ENCODE measurements at regions not wholly inside any gene's neighbourhood (a gene's known extent, or its start where the extent isn't known, plus 50 kb on each side); places are given as distances from the start of the nearest gene placed in this dataset.

DNA sequence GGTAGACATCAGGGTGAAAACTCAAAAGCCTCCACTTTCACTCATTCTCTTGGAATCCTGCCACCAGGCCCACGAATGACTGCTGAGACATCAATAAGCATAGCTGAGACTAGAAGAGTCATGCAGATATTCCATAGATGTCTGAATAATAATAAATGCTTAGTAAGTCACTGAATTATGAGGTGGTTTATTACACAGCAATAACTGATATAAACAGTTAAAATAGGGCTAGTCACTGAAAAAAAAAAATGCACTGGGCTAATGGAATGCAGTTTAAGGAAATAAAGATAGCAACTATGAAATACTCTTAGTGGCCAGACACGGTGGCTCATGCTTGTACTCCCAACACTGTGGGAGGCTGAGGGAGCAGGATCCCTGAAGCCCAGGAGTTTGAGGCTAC lies 262.8 kb upstream of the CDH6 start (continued):
- TF ChIP-seq, protein P1, sequence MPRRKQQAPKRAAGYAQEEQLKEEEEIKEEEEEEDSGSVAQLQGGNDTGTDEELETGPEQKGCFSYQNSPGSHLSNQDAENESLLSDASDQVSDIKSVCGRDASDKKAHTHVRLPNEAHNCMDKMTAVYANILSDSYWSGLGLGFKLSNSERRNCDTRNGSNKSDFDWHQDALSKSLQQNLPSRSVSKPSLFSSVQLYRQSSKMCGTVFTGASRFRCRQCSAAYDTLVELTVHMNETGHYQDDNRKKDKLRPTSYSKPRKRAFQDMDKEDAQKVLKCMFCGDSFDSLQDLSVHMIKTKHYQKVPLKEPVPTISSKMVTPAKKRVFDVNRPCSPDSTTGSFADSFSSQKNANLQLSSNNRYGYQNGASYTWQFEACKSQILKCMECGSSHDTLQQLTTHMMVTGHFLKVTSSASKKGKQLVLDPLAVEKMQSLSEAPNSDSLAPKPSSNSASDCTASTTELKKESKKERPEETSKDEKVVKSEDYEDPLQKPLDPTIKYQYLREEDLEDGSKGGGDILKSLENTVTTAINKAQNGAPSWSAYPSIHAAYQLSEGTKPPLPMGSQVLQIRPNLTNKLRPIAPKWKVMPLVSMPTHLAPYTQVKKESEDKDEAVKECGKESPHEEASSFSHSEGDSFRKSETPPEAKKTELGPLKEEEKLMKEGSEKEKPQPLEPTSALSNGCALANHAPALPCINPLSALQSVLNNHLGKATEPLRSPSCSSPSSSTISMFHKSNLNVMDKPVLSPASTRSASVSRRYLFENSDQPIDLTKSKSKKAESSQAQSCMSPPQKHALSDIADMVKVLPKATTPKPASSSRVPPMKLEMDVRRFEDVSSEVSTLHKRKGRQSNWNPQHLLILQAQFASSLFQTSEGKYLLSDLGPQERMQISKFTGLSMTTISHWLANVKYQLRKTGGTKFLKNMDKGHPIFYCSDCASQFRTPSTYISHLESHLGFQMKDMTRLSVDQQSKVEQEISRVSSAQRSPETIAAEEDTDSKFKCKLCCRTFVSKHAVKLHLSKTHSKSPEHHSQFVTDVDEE (CRISPR knock-in tag; IDR thresholded peaks at IDR 0.05) = no peak
- TF ChIP-seq CSDC2 (CRISPR knock-in tag; IDR thresholded peaks at IDR 0.05) (no peak), RARB (CRISPR knock-in tag; IDR thresholded peaks at IDR 0.05) (no peak), ZFP30 (CRISPR knock-in tag; IDR thresholded peaks at IDR 0.05) (no peak)

DNA sequence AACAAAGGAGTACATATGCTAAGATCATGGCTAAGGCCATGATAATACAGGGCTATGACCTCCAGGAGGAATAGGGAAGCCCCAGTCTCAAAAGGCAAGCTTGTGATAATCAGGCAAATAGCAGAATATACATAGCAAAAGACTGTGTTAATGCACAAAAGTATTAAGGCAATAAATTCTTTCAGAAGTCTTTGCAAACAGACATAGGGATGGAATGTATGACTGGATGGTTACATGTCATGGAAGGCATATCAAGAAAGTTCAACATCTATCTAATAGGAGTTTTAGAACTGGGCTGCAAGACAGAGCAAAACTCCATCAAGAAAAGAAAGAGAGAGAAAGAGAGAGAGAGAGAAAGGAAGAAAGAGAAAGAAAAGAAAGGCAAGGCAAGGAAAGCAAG lies 264.5 kb upstream of the CDH6 start:
- no peak for ATAC-seq
- TF ChIP-seq ZC3H10 (CRISPR knock-in tag; IDR thresholded peaks at IDR 0.05) (no peak), ZNF565 (CRISPR knock-in tag; conservative IDR thresholded peaks at IDR 0.05; ENCODE audit: low read depth) (no peak), TCF4 (CRISPR knock-in tag; IDR thresholded peaks at IDR 0.05; ENCODE audit: borderline replicate concordance) (no peak), ESRRG (CRISPR knock-in tag; IDR thresholded peaks at IDR 0.05) (no peak), ISL1 (CRISPR knock-in tag; IDR thresholded peaks at IDR 0.05) (no peak), GLIS3 (CRISPR knock-in tag; IDR thresholded peaks at IDR 0.05) (no peak), OSR1 (CRISPR knock-in tag; IDR thresholded peaks at IDR 0.05) (no peak)
- TF ChIP-seq, protein P1 (CRISPR knock-in tag; IDR thresholded peaks at IDR 0.05) = no peak
- TF ChIP-seq, protein P2, sequence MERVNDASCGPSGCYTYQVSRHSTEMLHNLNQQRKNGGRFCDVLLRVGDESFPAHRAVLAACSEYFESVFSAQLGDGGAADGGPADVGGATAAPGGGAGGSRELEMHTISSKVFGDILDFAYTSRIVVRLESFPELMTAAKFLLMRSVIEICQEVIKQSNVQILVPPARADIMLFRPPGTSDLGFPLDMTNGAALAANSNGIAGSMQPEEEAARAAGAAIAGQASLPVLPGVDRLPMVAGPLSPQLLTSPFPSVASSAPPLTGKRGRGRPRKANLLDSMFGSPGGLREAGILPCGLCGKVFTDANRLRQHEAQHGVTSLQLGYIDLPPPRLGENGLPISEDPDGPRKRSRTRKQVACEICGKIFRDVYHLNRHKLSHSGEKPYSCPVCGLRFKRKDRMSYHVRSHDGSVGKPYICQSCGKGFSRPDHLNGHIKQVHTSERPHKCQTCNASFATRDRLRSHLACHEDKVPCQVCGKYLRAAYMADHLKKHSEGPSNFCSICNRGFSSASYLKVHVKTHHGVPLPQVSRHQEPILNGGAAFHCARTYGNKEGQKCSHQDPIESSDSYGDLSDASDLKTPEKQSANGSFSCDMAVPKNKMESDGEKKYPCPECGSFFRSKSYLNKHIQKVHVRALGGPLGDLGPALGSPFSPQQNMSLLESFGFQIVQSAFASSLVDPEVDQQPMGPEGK (CRISPR knock-in tag; IDR thresholded peaks at IDR 0.05; ENCODE audit: borderline replicate concordance) = no peak
- TF ChIP-seq, protein P3, sequence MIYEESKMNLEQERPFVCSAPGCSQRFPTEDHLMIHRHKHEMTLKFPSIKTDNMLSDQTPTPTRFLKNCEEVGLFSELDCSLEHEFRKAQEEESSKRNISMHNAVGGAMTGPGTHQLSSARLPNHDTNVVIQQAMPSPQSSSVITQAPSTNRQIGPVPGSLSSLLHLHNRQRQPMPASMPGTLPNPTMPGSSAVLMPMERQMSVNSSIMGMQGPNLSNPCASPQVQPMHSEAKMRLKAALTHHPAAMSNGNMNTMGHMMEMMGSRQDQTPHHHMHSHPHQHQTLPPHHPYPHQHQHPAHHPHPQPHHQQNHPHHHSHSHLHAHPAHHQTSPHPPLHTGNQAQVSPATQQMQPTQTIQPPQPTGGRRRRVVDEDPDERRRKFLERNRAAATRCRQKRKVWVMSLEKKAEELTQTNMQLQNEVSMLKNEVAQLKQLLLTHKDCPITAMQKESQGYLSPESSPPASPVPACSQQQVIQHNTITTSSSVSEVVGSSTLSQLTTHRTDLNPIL (CRISPR knock-in tag; IDR thresholded peaks at IDR 0.05; ENCODE audit: low read depth) = no peak

DNA sequence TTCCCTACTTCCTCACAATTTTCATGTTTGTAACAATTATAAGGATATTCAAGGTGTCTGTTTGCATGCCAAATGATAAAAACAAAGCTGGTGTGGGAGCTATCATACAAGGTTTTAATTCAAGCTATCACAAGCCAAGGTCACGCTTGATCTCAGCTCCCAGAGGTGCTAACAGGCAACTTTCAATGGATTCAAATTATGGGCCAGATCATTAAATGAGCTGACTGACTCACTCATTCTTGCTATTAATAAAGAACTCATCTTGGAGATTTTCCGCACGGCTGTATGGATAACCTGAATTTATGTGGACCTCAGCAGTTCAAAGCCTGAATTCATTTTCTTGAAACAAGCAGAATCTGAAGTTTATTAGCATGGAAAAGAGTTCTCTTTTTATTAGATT lies 267.3 kb upstream of the CDH6 start:
- no peak for TF ChIP-seq ZFP3 (CRISPR knock-in tag; IDR thresholded peaks at IDR 0.05)
- TF ChIP-seq PPARA (CRISPR knock-in tag; IDR thresholded peaks at IDR 0.05; ENCODE audit: borderline replicate concordance) = no peak
- TF ChIP-seq, protein P2 (CRISPR knock-in tag; IDR thresholded peaks at IDR 0.05; ENCODE audit: borderline replicate concordance) = no peak
- no peak for ATAC-seq

DNA sequence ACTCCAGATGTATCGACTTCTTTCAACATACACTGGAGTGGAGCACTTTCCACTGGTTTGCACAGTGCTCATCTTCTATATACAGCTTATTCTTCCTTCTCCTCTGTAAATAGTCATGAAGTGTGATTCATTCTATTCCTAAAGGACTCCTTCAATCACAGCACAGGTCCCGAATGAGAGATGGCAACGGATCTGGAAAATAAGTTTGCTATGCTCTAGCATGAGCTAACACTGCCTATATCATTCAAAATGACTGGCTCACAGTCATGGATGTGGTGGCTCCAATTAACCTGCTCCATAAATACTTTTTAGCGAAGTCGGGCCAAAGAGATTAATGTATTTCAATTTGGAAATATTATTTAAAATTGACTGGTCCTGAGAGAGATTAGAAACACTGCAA lies 272.1 kb upstream of the CDH6 start:
- no peak for ATAC-seq
- TF ChIP-seq, protein P4, sequence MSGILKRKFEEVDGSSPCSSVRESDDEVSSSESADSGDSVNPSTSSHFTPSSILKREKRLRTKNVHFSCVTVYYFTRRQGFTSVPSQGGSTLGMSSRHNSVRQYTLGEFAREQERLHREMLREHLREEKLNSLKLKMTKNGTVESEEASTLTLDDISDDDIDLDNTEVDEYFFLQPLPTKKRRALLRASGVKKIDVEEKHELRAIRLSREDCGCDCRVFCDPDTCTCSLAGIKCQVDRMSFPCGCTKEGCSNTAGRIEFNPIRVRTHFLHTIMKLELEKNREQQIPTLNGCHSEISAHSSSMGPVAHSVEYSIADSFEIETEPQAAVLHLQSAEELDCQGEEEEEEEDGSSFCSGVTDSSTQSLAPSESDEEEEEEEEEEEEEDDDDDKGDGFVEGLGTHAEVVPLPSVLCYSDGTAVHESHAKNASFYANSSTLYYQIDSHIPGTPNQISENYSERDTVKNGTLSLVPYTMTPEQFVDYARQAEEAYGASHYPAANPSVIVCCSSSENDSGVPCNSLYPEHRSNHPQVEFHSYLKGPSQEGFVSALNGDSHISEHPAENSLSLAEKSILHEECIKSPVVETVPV (CRISPR knock-in tag; IDR thresholded peaks at IDR 0.05) = no peak
- TF ChIP-seq OSR1 (CRISPR knock-in tag; IDR thresholded peaks at IDR 0.05) (no peak), BACH2 (CRISPR knock-in tag; IDR thresholded peaks at IDR 0.05; ENCODE audit: borderline replicate concordance) (no peak), ISL1 (CRISPR knock-in tag; IDR thresholded peaks at IDR 0.05) (no peak)

Measured in SK-N-SH treated with all-trans-retinoic acid at 6 μM for 48 hours (cell line).